DND-41 (cell line): ENCODE measurements at regions not wholly inside any gene's neighbourhood (a gene's known extent, or its start where the extent isn't known, plus 50 kb on each side); places are given as distances from the start of the nearest gene placed in this dataset.

ENCODE experiments used
- EZH2 ChIP-seq: IDR thresholded peaks from 3 replicates; pipeline ENCODE4 v1.6.1; 2012; ENCODE audit warnings: borderline replicate concordance, low read depth, mild to moderate bottlenecking, moderate library complexity, low read length, inconsistent platforms; ENCODE audit not compliant: severe bottlenecking
- TF ChIP-seq, protein P1 (sequence below): IDR thresholded peaks from 2 replicates; pipeline ENCODE4 v1.5.1; 2012; ENCODE audit warnings: borderline replicate concordance, low read length, moderate library complexity, mild to moderate bottlenecking; ENCODE audit not compliant: poor library complexity, severe bottlenecking; ENCODE audit errors: extremely low read depth

DNA sequence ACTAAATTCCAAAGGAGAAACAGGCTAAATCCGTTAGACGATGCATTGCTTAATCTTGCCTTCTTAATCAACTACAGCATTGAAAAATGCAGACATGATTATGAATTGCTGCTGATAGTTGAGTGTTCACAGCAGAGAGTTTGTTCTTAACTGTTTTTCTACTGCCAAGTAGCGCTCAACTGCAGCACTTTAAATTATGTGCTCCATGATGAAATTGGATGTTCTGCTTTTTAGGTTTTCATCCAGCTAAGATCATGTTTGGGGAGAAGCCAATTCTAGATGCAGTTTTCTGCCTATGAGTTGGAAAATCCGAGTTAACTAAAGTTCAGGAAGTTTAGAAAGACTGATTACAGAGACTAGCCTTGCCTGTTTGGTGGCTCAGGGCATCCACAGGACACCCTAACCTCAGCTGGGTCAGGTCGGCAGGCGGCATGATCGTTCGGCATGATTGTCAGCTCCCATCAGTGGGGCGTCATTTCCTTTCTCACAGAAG, 119.4 kb upstream of the PIEZO2 start:
- TF ChIP-seq, protein P1, sequence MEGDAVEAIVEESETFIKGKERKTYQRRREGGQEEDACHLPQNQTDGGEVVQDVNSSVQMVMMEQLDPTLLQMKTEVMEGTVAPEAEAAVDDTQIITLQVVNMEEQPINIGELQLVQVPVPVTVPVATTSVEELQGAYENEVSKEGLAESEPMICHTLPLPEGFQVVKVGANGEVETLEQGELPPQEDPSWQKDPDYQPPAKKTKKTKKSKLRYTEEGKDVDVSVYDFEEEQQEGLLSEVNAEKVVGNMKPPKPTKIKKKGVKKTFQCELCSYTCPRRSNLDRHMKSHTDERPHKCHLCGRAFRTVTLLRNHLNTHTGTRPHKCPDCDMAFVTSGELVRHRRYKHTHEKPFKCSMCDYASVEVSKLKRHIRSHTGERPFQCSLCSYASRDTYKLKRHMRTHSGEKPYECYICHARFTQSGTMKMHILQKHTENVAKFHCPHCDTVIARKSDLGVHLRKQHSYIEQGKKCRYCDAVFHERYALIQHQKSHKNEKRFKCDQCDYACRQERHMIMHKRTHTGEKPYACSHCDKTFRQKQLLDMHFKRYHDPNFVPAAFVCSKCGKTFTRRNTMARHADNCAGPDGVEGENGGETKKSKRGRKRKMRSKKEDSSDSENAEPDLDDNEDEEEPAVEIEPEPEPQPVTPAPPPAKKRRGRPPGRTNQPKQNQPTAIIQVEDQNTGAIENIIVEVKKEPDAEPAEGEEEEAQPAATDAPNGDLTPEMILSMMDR = no peak
- no peak for TF ChIP-seq EZH2
